GM19467 (cell line): ENCODE measurements at regions not wholly inside any gene's neighbourhood (a gene's known extent, or its start where the extent isn't known, plus 50 kb on each side); places are given as distances from the start of the nearest gene placed in this dataset.
A peak's percentile ranks its signal among the peaks of the same experiment; 100 is the strongest.
"Not testable (repeated sequence)": the region's sequence is repeated elsewhere in the genome, so short reads cannot be mapped to it uniquely, and the experiment has no call there.

Experiments
- ATAC-seq: cut with Tn5 transposase; IDR thresholded peaks from one replicate; pipeline ENCODE4 v1.9.1; 2021; ENCODE audit warnings: mild to moderate bottlenecking, moderate library complexity; ENCODE audit not compliant: unreplicated experiment

GRCh38 chr10:84845628-84846261, 517.4 kb downstream of the CCSER2 start:
- peak; percentile 54 for ATAC-seq

GRCh38 chr10:84846658-84847316, 518.4 kb downstream of the CCSER2 start:
- no peak for ATAC-seq

GRCh38 chr10:84848967-84849366, 520.6 kb downstream of the CCSER2 start:
- no peak for ATAC-seq

GRCh38 chr10:84850826-84851225, 522.4 kb downstream of the CCSER2 start:
- ATAC-seq, result no peak

GRCh38 chr10:84854439-84854838, 526.0 kb downstream of the CCSER2 start:
- ATAC-seq, result no peak

- ATAC-seq, result no peak
Observed at GRCh38 chr10:84860855-84861254, 532.5 kb downstream of the CCSER2 start.

GRCh38 chr10:84862551-84862950, 534.2 kb downstream of the CCSER2 start:
- no peak for ATAC-seq

- no peak for ATAC-seq
Observed at GRCh38 chr10:84863675-84864074, 535.3 kb downstream of the CCSER2 start.

GRCh38 chr10:84876116-84876999, 548.0 kb downstream of the CCSER2 start:
- no peak for ATAC-seq

GRCh38 chr10:84879991-84880390, 551.6 kb downstream of the CCSER2 start:
- ATAC-seq, result no peak

- ATAC-seq, result not testable (repeated sequence)
Observed at GRCh38 chr10:84881696-84882095, 553.3 kb downstream of the CCSER2 start.

- no peak for ATAC-seq
Observed at GRCh38 chr10:84890706-84891105, 562.3 kb downstream of the CCSER2 start.

GRCh38 chr10:84891631-84892030, 563.2 kb downstream of the CCSER2 start:
- no peak for ATAC-seq

GRCh38 chr10:84895541-84895940, 567.2 kb downstream of the CCSER2 start:
- no peak for ATAC-seq

- no peak for ATAC-seq
Observed at GRCh38 chr10:84896909-84897308, 568.5 kb downstream of the CCSER2 start.

- ATAC-seq, result no peak
Observed at GRCh38 chr10:84899268-84899667, 570.9 kb downstream of the CCSER2 start.

- no peak for ATAC-seq
Observed at GRCh38 chr10:84900141-84900540, 571.8 kb downstream of the CCSER2 start.

GRCh38 chr10:84901885-84902284, 573.5 kb downstream of the CCSER2 start:
- no peak for ATAC-seq

GRCh38 chr10:84902553-84902952, 574.2 kb downstream of the CCSER2 start:
- ATAC-seq, result no peak

- no peak for ATAC-seq
Observed at GRCh38 chr10:84903320-84903719, 574.9 kb downstream of the CCSER2 start.

GRCh38 chr10:84907461-84908009, 579.1 kb downstream of the CCSER2 start:
- ATAC-seq, result no peak
